ENCODE measurements at regions not wholly inside any gene's neighbourhood (a gene's known extent, or its start where the extent isn't known, plus 50 kb on each side); places are given as distances from the start of the nearest gene placed in this dataset.

DNA sequence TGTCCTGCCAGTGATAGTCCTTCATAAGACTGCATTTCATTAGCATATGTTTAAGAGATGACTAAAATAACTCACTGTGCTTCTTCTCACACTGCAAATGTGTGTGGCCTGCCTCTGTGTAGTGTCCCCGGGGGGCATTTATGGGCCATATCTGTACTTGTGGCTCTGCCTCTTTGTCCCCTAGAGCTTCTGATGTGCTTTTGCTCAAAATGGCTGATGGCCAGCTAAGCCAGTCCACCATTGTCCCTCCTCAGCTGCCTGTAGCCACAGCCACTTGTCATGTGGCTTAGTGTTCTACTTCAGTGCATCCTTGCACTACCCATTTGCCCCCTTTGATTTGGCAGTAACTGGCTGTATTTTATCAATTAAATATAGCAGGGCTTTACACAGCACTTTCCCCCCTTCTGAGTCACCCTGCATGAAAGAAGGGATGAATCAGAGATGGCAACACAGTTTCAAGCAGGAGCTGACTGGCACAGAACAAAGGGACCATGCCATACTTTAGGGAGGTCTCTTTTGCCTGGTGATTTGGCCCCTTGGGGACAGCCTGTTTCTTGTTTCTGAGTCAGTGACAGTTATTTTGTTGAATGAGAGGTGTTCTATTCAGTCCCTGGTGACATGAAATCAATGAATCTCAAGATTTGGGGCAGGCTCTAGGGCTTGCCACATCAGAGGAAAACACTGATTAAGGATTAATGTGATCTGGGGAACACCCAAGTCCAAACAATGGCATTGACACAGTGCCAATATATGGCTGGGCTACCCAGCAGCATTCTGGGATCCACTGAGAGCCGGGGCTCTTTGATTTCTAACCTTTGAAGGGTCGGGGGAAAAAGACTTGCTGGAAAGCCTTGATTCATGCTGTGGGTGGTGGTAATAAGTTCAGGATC lies 245.5 kb downstream of the SMARCA2 start:
- no peaks in the 10 kb centered on the region for H3K36me3 ChIP-seq (ENCODE audit: control insufficient read depth in 2 of 2, extremely low read depth in 1 of 2, insufficient read depth in 1 of 2, low read length in 1 of 2)
- ChIA-PET CTCF (no interaction called here), POLR2A (no interaction called here)
- Mint-ChIP-seq H3K27ac (no peak overlapping the region), H3K36me3 (no peaks in the 10 kb centered on the region), H3K27me3 (peaks cover 0 to 14% of the 10 kb centered on the region in 2 donors), H3K4me3 (no peak overlapping the region), H3K4me1 (peaks cover 7 to 11% (median 7%) of the 10 kb centered on the region in 3 donors), H3K9me3 (no peaks in the 10 kb centered on the region)
- H3K9me3 ChIP-seq, result no peaks in the 10 kb centered on the region
- H3K27ac ChIP-seq (ENCODE audit: low read length), result no peak overlapping the region
- H3K4me1 ChIP-seq (ENCODE audit: control insufficient read depth in 1 of 2, extremely low read depth in 1 of 2, insufficient read depth in 2 of 2, low read length in 2 of 2), result no peaks in the 10 kb centered on the region
- no peaks in the 10 kb centered on the region for H3K27me3 ChIP-seq (replicated peaks in 1 of 2; ENCODE audit: control insufficient read depth in 2 of 2, extremely low read depth in 1 of 2, insufficient read depth in 2 of 2, low read length in 1 of 2)
- ATAC-seq (replicated peaks in 1 of 4) (no peak), DNase-seq (no peak)
- WGBS (ENCODE audit: insufficient coverage), result 100% methylated on average over 1 of the region's 3 CpGs
- no peak overlapping the region for H3K4me3 ChIP-seq (ENCODE audit: control insufficient read depth in 1 of 2, extremely low read depth in 1 of 2, low read length in 1 of 2)

DNA sequence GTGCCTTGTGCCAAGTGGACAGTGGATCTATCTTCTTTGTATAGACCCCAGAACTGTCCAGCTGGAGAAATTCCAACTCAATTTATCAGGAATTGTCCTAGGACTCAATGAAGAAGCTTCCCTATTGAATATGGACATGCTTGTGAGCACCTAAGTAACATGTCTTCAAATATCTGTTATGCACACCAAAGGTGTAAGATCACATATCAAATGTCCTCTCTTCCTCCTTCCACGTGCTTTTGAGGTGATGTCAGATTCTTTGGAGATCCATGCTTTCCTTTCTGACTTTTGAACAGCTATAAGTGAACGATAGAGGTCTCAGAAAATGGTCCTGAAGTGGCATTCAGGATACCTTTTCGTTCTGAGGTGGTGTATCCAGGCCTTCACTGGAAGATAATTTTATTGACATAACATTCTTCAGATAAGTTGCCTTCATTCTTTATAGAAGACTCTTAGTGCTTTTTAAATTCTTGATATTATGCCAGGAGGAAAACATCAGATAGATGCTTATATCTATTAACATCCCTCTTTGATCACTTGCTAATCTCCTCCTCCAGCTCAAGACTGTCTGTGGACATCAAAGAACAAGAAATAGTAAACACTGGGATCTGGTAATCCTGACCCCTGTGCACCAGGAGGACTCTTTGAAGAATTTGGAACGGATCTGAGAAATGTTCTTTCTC lies 246.4 kb downstream of the SMARCA2 start:
- no peaks in the 10 kb centered on the region for H3K9me3 ChIP-seq
- H3K27ac ChIP-seq (ENCODE audit: low read length), result no peak overlapping the region
- CTCF ChIA-PET, result no interaction called here
- Mint-ChIP-seq H3K4me3 (no peak overlapping the region), H3K27ac (no peak overlapping the region), H3K36me3 (no peaks in the 10 kb centered on the region), H3K27me3 (peaks cover 0 to 6% of the 10 kb centered on the region in 2 donors), H3K9me3 (no peaks in the 10 kb centered on the region), H3K4me1 (peaks cover 7 to 11% (median 7%) of the 10 kb centered on the region in 3 donors)
- no peaks in the 10 kb centered on the region for H3K4me1 ChIP-seq (ENCODE audit: control insufficient read depth in 1 of 2, extremely low read depth in 1 of 2, insufficient read depth in 2 of 2, low read length in 2 of 2)
- H3K27me3 ChIP-seq (replicated peaks in 1 of 2; ENCODE audit: control insufficient read depth in 2 of 2, extremely low read depth in 1 of 2, insufficient read depth in 2 of 2, low read length in 1 of 2), result no peaks in the 10 kb centered on the region
- ATAC-seq (replicated peaks in 1 of 4) (no peak), DNase-seq (no peak)
- WGBS (ENCODE audit: insufficient coverage), result no CpG with 5 or more reads among the region's 4 CpGs
- H3K36me3 ChIP-seq (ENCODE audit: control insufficient read depth in 2 of 2, extremely low read depth in 1 of 2, insufficient read depth in 1 of 2, low read length in 1 of 2), result no peaks in the 10 kb centered on the region
- POLR2A ChIA-PET, result no interaction called here
- H3K4me3 ChIP-seq (ENCODE audit: control insufficient read depth in 1 of 2, extremely low read depth in 1 of 2, low read length in 1 of 2), result no peak overlapping the region

DNA sequence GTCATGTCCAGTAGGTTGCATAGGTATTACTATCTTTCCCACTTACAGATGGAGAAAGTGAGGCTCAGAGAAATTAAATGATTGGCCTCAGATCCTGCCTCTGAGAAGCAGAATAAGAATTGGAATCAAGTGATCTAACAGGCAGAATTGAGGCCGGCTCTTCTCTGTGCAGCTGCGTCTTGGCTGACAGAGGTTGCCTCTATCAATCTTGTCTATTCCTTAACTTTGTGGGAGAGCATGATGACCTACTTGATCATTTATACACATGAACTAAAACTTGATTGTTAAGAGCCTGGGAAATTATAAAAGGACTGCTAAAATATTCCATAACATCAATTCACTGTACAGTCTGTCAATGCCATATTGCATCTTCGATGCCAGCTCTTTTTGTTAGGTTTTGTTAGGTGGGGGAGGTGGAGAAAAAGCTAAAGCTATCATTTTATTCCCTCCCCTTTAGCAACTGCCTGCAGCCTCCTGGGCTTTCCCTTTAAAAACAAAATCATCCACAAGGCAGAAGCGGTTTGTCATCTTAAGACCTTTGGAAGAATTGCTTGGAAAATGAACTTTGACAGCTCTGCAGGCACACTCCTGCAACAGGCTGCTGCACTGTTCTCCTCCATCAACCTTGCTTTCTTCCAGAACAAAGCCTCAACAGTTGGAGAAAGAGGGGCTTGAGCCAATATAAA lies 247.4 kb downstream of the SMARCA2 start:
- H3K36me3 Mint-ChIP-seq, result no peaks in the 10 kb centered on the region
- H3K4me3 ChIP-seq (ENCODE audit: control insufficient read depth in 1 of 2, extremely low read depth in 1 of 2, low read length in 1 of 2), result no peak overlapping the region
- no peak for DNase-seq
- H3K27ac ChIP-seq (ENCODE audit: low read length), result no peak overlapping the region
- H3K4me1 ChIP-seq (ENCODE audit: control insufficient read depth in 1 of 2, extremely low read depth in 1 of 2, insufficient read depth in 2 of 2, low read length in 2 of 2), result no peaks in the 10 kb centered on the region
- peaks cover 0 to 6% of the 10 kb centered on the region in 2 donors for H3K27me3 Mint-ChIP-seq
- peaks cover 7 to 11% (median 7%) of the 10 kb centered on the region in 3 donors for H3K4me1 Mint-ChIP-seq
- H3K4me3 Mint-ChIP-seq, result no peak overlapping the region
- H3K27me3 ChIP-seq (replicated peaks in 1 of 2; ENCODE audit: control insufficient read depth in 2 of 2, extremely low read depth in 1 of 2, insufficient read depth in 2 of 2, low read length in 1 of 2), result no peaks in the 10 kb centered on the region
- WGBS (ENCODE audit: insufficient coverage), result no CpG with 5 or more reads among the region's 4 CpGs
- no peak overlapping the region for H3K27ac Mint-ChIP-seq
- no peaks in the 10 kb centered on the region for H3K36me3 ChIP-seq (ENCODE audit: control insufficient read depth in 2 of 2, extremely low read depth in 1 of 2, insufficient read depth in 1 of 2, low read length in 1 of 2)
- H3K9me3 Mint-ChIP-seq, result no peaks in the 10 kb centered on the region
- H3K9me3 ChIP-seq, result no peaks in the 10 kb centered on the region
- CTCF ChIA-PET, result no interaction called here
- POLR2A ChIA-PET, result no interaction called here
- ATAC-seq (replicated peaks in 1 of 4), result no peak

DNA sequence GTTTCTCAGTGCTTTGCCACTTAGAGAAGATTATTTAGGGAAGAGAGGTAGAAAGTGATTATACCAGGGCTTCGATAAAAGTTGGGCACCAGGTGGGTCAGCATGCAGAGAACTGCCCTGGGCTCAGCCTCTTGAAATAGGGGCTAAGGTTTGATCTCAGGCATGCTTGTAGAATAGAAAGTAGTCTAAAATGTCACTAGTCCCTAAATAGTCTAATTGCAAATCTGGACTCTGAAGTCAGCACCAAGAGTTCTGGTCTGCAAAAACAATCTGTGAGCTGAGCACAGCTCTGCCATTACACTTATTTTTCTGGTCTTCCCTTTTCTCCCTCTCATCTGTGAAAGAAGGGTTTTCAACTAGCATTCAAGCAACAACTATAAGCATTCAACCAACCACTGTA lies 248.0 kb downstream of the SMARCA2 start:
- no peak for DNase-seq
- no peak overlapping the region for H3K4me3 Mint-ChIP-seq
- CTCF ChIA-PET, result no interaction called here
- H3K27ac Mint-ChIP-seq, result no peak overlapping the region
- Histone ChIP-seq H3K27ac (ENCODE audit: low read length) (no peak overlapping the region), H3K27me3 (replicated peaks in 1 of 2; ENCODE audit: control insufficient read depth in 2 of 2, extremely low read depth in 1 of 2, insufficient read depth in 2 of 2, low read length in 1 of 2) (no peaks in the 10 kb centered on the region), H3K4me1 (ENCODE audit: control insufficient read depth in 1 of 2, extremely low read depth in 1 of 2, insufficient read depth in 2 of 2, low read length in 2 of 2) (no peaks in the 10 kb centered on the region), H3K9me3 (no peaks in the 10 kb centered on the region), H3K4me3 (ENCODE audit: control insufficient read depth in 1 of 2, extremely low read depth in 1 of 2, low read length in 1 of 2) (no peak overlapping the region), H3K36me3 (ENCODE audit: control insufficient read depth in 2 of 2, extremely low read depth in 1 of 2, insufficient read depth in 1 of 2, low read length in 1 of 2) (no peaks in the 10 kb centered on the region)
- H3K9me3 Mint-ChIP-seq, result no peaks in the 10 kb centered on the region
- H3K27me3 Mint-ChIP-seq, result peaks cover 0 to 6% of the 10 kb centered on the region in 2 donors
- 86% methylated on average over 1 of the region's 1 CpG for WGBS (ENCODE audit: insufficient coverage)
- H3K4me1 Mint-ChIP-seq, result peaks cover 7 to 11% (median 7%) of the 10 kb centered on the region in 3 donors
- no peak for ATAC-seq (replicated peaks in 1 of 4)
- no peaks in the 10 kb centered on the region for H3K36me3 Mint-ChIP-seq
- POLR2A ChIA-PET, result no interaction called here

DNA sequence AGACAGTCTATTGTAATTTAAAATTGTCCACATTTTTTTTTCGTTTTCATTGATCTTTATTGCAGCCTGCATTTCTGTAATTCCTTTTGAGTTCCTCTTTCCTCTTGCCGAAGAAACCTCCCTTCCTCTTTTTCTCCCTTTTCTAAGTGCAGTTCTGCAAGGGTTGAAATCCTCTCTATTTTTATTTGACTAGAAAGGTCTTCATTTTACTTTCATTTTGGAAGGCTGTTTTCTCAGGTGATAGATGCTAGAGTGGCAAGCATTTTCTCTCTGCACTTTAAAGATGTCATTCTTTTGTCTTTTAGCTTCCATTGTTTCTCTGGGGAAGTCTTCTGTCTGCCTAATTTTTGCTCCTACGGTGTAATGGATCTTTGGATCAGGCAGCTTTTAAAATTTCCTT lies 248.5 kb downstream of the SMARCA2 start:
- no peak for ATAC-seq (replicated peaks in 1 of 4)
- Histone ChIP-seq H3K27ac (ENCODE audit: low read length) (no peak overlapping the region), H3K4me3 (ENCODE audit: control insufficient read depth in 1 of 2, extremely low read depth in 1 of 2, low read length in 1 of 2) (no peak overlapping the region), H3K9me3 (no peaks in the 10 kb centered on the region), H3K4me1 (ENCODE audit: control insufficient read depth in 1 of 2, extremely low read depth in 1 of 2, insufficient read depth in 2 of 2, low read length in 2 of 2) (no peaks in the 10 kb centered on the region), H3K27me3 (replicated peaks in 1 of 2; ENCODE audit: control insufficient read depth in 2 of 2, extremely low read depth in 1 of 2, insufficient read depth in 2 of 2, low read length in 1 of 2) (no peaks in the 10 kb centered on the region), H3K36me3 (ENCODE audit: control insufficient read depth in 2 of 2, extremely low read depth in 1 of 2, insufficient read depth in 1 of 2, low read length in 1 of 2) (no peaks in the 10 kb centered on the region)
- Mint-ChIP-seq H3K4me3 (no peak overlapping the region), H3K36me3 (no peaks in the 10 kb centered on the region), H3K27ac (no peak overlapping the region), H3K27me3 (peaks cover 0 to 6% of the 10 kb centered on the region in 2 donors), H3K4me1 (peaks cover 7 to 11% (median 7%) of the 10 kb centered on the region in 3 donors), H3K9me3 (no peaks in the 10 kb centered on the region)
- ChIA-PET CTCF (no interaction called here), POLR2A (no interaction called here)
- WGBS (ENCODE audit: insufficient coverage), result no CpG with 5 or more reads among the region's 3 CpGs
- DNase-seq, result no peak

DNA sequence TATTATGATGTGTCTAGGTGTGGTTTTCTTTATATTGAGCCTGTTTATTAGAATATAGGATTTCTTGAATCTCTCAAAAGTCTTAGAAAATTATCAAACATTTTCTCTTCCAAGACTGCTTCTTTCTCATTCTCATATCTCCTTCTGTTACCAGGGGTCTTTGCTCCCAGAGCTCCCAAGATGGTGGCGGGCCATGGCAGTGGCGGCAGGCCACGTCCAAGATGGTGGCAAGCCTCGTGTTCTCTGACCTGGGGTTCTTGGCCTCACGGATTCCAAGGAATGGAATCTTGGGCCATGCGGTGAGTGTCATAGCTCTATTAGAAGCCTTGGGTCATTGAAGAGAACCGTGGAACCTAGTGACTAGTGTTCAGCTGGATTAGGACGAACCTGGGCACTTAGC lies 248.9 kb downstream of the SMARCA2 start:
- H3K27me3 Mint-ChIP-seq, result peaks cover 2 to 6% of the 10 kb centered on the region in 2 donors
- ChIA-PET CTCF (no interaction called here), POLR2A (no interaction called here)
- H3K36me3 Mint-ChIP-seq, result no peaks in the 10 kb centered on the region
- Histone ChIP-seq H3K36me3 (ENCODE audit: control insufficient read depth in 2 of 2, extremely low read depth in 1 of 2, insufficient read depth in 1 of 2, low read length in 1 of 2) (no peaks in the 10 kb centered on the region), H3K27me3 (replicated peaks in 1 of 2; ENCODE audit: control insufficient read depth in 2 of 2, extremely low read depth in 1 of 2, insufficient read depth in 2 of 2, low read length in 1 of 2) (no peaks in the 10 kb centered on the region), H3K9me3 (no peaks in the 10 kb centered on the region), H3K27ac (ENCODE audit: low read length) (no peak overlapping the region), H3K4me1 (ENCODE audit: control insufficient read depth in 1 of 2, extremely low read depth in 1 of 2, insufficient read depth in 2 of 2, low read length in 2 of 2) (no peaks in the 10 kb centered on the region), H3K4me3 (ENCODE audit: control insufficient read depth in 1 of 2, extremely low read depth in 1 of 2, low read length in 1 of 2) (no peak overlapping the region)
- DNase-seq, result no peak
- no peak overlapping the region for H3K4me3 Mint-ChIP-seq
- peaks cover 7 to 11% (median 7%) of the 10 kb centered on the region in 3 donors for H3K4me1 Mint-ChIP-seq
- no peaks in the 10 kb centered on the region for H3K9me3 Mint-ChIP-seq
- no peak for ATAC-seq (replicated peaks in 1 of 4)
- WGBS (ENCODE audit: insufficient coverage), result 83% methylated on average over 8 of the region's 8 CpGs
- H3K27ac Mint-ChIP-seq, result no peak overlapping the region
